GM13976 (cell line): ENCODE measurements at regions not wholly inside any gene's neighbourhood (a gene's known extent, or its start where the extent isn't known, plus 50 kb on each side); places are given as distances from the start of the nearest gene placed in this dataset.
"Not testable (repeated sequence)": the region's sequence is repeated elsewhere in the genome, so short reads cannot be mapped to it uniquely, and the experiment has no call there.

Experiments used
- DNase-seq: peaks from one replicate; pipeline ENCODE4 v3.0.0; 2012; ENCODE audit warnings: low spot score
- in situ Hi-C: fragments of 300-500 bp; cut with MboI; formaldehyde crosslinking; loops from one replicate; pipeline ENCODE4 v1.12.0; 2022; ENCODE audit warnings: low sequenced_read_pairs, mixed read lengths, inconsistent platforms; ENCODE audit not compliant: unreplicated experiment
- TF ChIP-seq, protein P1 (sequence below): IDR thresholded peaks from 2 replicates; pipeline ENCODE4 v1.5.1; 2012; ENCODE audit warnings: borderline replicate concordance, mild to moderate bottlenecking; ENCODE audit not compliant: insufficient read depth; ENCODE audit errors: extremely low read depth, missing control alignments, control extremely low read depth

DNA sequence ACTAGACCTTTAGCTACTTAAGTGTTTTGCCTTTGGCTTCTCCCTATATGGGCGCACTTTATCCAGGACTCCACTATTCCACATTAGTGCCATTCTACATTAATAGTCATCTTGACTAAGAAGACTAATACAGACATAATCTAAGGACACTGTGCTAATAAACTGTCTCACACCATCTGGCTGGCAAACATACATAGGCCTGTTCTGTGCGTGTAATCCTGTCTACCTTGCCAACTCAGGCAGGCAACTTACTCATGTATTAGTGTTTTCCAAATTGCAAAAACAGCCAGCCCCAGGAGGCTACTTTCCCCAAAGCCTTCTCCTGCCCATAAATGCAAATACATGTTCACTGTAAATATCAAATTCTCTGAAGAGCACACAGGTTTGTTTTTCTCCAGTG lies 587.3 kb downstream of the TMA16 start:
- TF ChIP-seq, protein P1, sequence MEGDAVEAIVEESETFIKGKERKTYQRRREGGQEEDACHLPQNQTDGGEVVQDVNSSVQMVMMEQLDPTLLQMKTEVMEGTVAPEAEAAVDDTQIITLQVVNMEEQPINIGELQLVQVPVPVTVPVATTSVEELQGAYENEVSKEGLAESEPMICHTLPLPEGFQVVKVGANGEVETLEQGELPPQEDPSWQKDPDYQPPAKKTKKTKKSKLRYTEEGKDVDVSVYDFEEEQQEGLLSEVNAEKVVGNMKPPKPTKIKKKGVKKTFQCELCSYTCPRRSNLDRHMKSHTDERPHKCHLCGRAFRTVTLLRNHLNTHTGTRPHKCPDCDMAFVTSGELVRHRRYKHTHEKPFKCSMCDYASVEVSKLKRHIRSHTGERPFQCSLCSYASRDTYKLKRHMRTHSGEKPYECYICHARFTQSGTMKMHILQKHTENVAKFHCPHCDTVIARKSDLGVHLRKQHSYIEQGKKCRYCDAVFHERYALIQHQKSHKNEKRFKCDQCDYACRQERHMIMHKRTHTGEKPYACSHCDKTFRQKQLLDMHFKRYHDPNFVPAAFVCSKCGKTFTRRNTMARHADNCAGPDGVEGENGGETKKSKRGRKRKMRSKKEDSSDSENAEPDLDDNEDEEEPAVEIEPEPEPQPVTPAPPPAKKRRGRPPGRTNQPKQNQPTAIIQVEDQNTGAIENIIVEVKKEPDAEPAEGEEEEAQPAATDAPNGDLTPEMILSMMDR = no peak
- DNase-seq = no peak
- in situ Hi-C loops = no loop called here

DNA sequence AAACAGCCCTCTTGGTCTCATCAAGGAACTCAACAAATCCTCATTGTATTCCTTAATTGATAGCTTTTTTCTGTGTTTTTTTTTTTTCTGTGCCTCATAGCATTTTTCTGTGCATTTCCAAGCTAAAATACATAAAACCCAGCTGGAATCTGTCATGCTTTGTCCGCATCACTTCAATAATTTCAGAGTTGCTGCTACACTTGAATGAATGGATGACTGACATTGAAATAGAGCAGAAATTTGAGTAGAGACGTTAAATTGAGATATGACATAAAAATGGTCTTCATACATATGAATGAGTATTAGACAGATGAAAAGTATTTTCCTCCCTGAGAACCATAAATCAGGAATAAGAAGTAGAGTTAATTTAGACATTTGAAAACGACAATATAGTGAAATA lies 593.2 kb downstream of the TMA16 start:
- no peak for DNase-seq
- TF ChIP-seq, protein P1 = no peak
- in situ Hi-C loops = no loop called here

DNA sequence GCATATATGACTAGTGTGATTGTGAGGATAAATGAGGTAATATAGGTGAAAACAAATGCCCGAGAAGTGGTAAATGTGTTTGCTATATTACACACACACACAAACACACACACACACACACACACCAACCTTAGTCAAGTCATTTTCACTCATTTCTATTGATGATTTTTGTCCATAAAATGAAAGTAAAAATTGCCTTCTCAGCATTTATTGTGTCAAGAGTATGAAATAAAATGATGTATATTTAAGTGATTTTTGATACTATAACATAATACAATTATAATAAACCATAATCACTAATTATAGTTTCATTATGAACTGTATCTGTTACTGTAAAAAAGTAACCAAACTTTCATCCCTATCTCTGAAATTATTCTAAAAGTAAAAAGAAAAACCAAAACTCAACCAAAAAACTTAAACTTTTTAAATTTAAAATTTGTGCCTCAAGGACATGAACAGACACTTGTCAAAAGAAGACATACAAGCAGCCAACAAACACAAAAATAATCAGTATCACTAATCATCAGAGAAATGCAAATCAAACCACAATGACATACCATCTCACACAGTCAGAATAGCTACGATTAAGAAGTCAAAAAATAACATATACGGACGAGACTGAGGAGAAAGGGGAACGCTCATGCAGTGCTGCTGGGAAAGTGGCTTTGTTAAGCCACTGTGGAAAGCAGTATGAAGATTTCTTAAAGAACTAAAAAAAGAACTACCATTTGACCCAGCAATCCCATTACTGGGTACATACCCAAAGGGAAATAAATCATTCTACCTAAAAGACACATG lies 601.0 kb downstream of the TMA16 start:
- in situ Hi-C loops = no loop called here
- TF ChIP-seq, protein P1 = no peak
- DNase-seq = no peak

DNA sequence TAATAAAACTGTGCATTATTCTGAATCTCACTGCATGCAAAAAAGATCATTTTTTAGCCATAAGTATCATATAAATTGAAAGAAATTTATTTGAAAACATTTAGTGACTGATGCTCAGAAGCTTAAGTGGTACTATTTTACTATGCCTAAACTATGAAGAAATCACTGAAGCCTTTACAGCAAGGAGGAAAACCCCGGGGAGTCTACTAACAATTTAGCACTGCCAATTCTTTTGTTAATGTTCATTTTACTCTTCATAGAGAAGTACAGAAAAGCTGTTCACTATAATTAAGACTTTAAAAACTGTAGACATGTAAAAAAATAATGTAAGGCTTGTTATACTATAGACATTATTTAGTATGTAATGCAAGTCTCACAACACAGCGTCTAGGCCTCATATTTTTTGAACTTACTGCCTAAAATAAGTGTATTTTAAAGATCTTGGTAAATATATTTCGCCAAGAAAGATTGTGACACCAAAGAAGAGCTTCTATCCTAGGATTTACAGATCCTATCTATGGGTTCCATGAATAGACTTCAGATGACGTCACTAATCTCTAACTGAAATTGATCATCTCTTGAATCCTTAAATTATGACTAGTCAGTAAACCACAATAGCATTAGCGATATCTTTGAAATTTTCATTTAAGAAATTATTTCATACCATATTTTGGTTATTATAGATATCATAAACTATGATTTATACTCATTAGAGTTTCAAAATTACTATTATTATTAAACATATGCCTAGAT lies 602.5 kb downstream of the TMA16 start:
- TF ChIP-seq, protein P1 = no peak
- in situ Hi-C loops = no loop called here

DNA sequence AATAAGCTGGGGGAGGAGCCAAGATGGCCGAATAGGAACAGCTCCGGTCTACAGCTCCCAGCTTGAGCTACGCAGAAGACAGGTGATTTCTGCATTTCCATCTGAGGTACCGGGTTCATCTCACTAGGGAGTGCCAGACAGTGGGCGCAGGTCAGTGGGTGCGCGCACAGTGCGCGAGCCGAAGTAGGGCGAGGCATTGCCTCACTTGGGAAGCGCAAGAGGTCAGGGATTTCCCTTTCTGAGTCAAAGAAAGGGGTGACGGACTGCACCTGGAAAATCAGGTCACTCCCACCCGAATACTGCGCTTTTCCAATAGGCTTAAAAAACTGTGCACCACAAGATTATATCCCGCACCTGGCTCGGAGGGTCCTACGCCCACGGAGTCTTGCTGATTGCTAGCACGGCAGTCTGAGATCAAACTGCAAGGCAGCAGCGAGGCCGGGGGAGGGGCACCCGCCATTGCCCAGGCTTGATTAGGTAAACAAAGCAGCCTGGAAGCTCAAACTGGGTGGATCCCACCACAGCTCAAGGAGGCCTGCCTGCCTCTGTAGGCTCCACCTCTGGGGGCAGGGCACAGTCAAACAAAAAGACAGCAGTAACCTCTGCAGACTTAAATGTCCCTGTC lies 606.4 kb downstream of the TMA16 start:
- DNase-seq, in situ Hi-C loops: not testable (repeated sequence)

More for the DNA sequence above, 602.5 kb downstream of the TMA16 start:
- no peak for DNase-seq

DNA sequence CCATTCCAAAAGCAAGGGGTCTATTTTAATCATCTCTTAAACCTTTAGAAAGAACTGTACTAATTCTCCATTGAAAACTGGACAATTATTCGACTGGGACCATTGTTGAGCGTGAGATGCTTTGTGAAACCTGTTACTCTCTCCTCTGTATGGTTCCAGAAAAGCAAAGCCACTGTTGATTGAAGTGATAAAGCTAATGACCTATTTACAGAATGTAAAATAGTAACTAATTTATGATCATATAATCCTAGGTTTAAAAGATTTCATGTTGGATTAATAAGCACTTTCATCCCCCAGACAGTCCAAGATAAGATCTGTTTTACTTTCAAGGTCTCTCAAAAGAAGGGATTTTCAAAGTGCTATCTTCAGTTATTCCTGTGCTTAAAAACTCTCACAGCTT lies 614.5 kb downstream of the TMA16 start:
- in situ Hi-C loops = no loop called here
- DNase-seq = no peak
- TF ChIP-seq, protein P1 = no peak
